NCI-H1436 (cell line): ENCODE measurements at regions not wholly inside any gene's neighbourhood (a gene's known extent, or its start where the extent isn't known, plus 50 kb on each side); places are given as distances from the start of the nearest gene placed in this dataset.
"Not testable (repeated sequence)": the region's sequence is repeated elsewhere in the genome, so short reads cannot be mapped to it uniquely, and the experiment has no call there.

Experiments used
- DNase-seq: peaks from one replicate; lab custom pipeline; 2025; lab: John Stamatoyannopoulos, UW

DNA sequence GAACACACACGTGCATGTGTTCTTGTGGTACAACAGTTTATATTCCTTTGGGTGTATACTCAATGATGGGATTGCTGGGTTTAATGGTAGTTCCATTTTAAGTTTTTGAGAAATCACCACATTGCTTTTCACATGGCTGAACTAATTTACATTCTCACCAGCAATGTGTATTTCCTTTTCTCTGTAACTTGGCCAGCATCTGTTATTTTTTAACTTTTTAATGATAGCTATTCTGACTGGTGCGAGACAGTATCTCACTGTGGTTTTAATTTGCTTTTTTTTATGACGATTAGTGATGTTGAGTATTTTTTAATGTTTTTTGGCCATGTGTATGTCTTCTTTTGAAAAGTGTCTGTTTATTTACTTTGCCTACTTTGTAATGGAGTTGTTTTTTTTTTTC, 256.6 kb downstream of the ZWINT start:
- DNase-seq, result no peak

DNA sequence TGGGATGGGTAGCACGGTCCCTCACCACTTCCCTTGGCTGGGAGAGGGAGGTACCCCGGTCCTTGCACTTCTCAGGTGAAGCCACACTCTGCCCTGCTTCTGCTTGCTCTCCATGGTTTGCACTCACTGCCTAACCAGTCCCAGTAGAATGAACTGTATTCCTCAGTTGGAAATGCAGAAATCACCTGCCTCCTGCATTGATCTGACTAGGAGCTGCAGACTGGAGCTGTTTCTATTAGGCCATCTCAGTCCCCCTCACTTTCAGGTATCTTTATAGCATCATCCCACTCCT, 264.9 kb downstream of the ZWINT start:
- DNase-seq, result no peak

DNA sequence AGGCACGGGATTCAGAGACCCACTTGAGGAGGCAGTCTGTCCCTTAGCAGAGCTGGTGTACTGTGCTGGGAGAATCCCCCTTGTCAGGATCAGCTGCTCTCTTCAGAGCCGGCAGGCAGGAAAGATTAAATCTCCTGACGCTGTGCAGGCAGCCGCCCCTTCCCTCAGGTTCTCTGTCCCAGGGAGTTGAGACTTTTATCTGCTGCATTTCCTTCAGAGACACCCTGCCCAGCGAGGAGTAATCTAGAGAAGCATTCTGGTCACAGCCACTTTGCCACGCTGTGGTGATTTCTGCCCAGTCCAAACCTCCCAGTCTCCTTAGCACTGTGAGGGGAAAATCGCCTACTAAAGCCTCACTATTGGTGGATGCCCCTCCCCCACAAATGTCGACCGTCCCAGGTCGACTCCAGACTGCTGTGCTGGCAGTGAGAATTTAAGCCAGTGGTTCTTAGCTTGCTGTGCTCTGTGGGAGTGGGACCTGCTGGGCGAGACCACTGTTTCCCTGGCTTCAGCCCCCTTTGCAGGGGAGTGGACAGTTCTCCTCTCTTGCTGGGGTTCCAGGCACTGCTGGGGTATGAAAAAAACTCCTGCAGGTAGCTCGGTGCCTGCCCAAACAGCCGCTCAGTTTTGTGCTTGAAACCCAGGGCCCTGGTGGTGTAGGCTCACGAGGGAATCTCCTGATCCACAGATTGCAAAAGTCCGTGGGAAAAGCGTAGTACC, 265.4 kb downstream of the ZWINT start:
- no peak for DNase-seq

DNA sequence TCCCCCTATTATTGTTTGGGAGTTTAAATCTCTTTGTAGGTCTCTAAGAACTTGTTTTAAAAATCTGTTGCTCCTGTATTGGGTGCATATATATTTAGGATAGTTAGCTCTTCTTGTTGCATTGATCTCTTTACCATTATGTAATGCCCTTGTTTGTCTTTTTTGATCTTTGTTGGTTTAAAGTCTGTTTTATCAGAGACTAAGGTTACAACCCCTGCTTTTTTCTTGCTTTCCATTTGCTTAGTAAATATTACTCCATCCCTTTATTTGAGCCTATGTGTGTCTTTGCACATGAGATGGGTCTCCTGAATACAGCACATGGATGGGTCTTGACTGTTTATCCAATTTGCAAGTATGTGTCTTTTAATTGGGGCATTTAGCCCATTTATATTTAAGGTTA, 267.4 kb downstream of the ZWINT start:
- DNase-seq, result not testable (repeated sequence)

DNA sequence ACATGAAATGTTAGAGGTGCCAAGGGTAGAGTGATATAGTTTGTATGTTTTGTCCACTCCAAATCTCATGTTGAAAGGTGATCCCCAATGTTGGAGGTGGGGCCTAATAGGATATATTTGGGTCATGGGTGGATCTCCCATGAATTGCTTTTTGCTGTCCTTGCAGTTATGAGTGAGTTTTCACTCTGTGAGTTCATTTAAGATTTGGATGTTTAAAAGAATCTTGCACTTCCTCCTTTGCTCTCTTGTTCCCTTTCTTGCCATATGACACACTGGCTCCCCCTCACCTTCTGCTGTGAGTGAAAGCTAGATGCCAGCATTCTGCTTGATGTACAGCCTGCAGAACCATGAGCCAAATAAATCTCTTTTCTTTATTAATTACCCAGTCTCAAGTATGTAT, 269.2 kb downstream of the ZWINT start:
- DNase-seq, result no peak

DNA sequence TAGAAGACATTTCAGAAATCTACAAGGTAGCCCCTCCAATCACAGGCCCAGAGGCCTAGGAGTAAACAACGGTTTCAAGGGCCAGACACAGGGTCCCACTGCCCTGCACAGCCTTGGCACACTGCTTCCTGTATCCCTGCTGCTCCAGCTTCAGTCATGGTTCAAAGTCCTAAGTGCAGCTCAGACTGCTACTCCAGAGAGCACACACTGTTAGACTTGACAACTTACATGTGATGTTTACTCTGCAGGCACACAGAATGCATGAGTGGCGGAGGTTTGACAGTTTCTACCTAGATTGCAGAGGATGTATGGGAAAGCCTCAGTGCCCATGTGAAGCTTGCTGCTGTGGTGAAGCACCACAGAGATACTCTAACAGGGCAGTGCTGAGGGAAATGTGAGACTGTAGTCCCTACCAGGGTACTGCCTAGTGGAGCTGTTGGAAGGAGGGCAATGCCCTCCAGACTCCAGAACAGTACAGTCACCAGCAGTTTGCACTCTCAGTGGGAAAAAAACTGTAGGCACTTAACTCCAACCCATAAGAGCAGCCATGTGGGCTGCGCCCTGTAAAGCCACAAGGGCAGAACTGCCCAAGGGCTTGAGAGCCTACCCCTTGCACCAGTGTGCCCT, 270.0 kb downstream of the ZWINT start:
- no peak for DNase-seq

DNA sequence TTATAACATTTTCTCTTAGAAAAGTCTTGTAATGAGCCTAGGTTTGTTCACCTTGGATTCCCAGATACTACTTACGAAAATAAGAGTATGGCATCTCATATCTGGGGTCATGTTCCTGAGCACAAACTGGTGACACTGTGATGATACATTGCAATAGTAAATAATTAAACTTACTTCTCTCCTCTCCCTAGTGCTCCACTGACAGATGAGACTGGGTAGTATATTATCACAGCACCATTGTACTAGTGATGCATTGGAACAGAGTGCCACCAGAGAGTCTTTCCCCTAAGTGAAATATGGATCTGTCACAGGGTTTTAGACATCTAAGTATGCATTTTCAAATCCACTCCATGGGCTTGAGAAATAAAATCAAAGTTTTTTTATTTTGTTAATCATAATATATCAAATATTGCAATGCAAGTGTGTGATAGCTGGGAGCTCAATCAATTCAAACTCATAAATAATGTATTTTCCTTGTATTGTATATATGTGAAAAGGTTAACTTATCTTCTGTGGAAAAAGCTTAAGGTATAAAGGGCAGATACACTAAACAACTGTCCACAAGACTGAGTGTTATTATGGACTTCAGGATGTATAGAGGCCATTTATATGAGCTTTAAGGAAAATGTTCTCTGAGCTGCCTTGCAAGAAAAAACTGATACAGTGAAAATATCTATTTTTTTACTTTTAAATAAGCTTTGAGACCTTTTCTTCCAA, 275.5 kb downstream of the ZWINT start:
- DNase-seq, result no peak

DNA sequence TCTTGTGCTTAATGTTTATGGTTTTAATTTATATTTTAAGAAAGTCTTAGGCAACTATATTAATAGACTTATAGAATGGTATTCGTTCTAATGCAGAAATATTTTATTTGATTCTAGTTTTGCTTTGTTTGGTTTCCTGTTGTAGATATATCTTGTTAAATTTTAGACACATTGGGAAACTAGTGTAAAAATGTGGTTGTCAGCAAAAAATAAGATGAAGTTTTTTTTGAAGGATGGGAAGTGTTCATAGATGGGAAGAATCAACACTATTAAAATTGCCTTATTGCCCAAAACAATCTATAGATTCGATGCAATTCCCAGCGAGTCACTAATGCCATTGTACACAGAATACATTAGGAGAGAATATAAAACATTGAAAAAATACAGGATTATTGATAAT, 278.9 kb downstream of the ZWINT start:
- no peak for DNase-seq

DNA sequence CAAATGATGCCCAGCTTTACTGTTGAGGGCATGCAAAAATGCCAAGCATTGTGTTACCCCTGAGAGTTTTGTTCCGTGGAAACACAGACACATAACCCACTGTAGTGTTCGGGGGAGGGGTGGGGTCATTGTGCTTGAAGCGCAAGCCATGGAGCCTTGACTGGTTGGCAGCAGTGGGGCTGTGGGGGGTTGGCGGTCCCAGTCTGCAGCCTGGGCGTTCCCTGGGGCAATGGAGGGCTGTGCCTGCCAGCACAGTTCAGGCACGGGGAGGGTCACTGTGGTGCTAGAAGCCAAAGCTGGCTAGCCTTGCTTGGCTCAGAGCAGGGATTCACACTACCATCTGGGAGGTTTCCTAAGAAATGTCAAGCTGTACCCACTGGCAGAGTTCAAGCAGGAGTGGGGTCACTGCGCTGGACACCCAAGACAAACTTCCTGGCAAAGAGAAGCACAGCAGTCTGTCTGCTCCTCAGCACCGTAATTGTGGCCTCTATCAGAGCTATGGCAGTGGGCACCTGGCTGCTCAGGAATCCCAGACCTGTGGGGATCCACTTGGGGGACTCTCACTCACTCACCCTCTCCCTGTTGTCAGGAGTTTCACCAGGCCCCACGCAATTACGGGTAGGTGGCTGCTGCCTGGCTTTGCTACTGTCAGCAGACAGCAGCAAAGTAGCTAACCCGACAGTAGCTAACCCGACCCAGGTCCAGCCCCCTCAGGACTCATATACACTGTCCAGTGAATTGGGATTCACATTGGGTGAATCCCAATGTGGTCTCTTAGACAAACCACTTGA, 292.4 kb downstream of the ZWINT start:
- no peak for DNase-seq

DNA sequence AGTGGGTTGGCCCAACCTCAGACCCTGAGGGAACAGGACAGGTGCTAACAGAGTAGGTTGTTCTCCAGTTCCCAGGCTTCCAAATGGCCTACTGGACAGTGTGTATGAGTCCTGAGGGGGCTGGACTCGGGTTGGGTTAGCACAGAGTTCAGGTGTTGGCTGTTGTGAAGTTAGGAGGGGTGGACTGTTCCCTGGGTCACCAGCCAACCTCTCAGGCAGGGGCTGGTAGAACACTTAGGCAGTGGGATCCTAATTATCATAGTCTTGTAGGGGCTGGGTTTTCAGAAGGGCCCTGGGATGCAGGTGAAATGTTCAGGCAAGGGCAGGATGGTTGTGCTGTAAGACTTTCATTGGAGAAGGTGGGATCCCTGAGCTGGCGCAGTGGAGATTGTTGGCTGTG, 293.0 kb downstream of the ZWINT start:
- DNase-seq, result no peak

DNA sequence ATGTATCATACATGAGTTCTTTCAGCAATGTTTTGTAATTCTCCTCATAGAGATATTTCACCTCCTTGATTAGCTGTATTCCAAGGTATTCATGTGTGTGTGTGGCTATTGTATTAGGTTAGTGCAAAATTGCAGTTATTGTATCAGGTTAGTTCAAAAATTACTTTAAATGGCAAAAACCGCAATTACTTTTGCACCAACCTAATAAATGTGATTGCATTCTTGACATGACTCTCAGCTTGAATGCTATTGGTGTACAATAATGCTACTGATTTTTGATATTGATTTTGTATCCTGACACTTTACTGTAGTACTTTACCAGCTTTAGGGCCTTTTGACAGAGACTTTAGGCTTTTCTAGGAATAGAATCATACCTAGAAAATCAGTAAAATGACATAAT, 297.4 kb downstream of the ZWINT start:
- no peak for DNase-seq

DNA sequence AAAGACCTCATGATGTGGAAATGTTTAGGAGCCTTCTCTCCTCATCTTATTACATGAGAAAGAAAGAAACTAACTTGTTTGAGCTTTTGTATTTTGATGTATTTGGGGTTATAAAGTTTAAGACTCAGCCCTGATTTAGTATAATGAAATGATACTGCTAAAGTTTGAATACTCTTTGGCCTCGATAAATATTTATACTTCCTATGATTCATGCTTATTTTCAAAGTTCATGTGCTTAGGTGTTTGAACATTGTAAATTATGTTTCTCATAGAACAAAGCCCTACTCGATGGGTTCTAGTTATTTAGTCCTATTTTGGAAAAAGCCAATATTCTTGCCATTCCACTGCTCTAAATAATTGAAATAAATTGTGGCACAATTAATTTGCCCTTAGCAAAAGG, 303.2 kb downstream of the ZWINT start:
- DNase-seq, result no peak

DNA sequence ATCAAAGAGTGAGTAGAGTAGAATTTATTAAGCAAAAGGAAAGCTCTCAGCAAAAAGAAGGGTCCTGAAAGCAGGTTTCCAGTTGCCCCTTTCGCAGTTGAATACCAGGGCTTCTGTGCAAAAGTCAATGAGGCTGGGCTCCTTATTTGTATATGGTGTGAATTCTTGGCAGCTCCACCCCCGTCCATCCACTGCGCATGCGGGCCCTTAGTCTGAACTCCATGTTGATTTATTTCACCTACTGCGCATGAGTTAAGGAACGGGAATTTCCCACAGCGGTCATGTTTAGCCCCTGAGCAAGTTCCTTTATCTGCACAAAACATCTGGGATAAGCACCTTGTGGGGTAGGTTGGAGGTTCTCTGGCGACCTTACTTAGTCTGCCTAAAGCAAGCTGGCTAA, 325.6 kb downstream of the ZWINT start:
- no peak for DNase-seq

DNA sequence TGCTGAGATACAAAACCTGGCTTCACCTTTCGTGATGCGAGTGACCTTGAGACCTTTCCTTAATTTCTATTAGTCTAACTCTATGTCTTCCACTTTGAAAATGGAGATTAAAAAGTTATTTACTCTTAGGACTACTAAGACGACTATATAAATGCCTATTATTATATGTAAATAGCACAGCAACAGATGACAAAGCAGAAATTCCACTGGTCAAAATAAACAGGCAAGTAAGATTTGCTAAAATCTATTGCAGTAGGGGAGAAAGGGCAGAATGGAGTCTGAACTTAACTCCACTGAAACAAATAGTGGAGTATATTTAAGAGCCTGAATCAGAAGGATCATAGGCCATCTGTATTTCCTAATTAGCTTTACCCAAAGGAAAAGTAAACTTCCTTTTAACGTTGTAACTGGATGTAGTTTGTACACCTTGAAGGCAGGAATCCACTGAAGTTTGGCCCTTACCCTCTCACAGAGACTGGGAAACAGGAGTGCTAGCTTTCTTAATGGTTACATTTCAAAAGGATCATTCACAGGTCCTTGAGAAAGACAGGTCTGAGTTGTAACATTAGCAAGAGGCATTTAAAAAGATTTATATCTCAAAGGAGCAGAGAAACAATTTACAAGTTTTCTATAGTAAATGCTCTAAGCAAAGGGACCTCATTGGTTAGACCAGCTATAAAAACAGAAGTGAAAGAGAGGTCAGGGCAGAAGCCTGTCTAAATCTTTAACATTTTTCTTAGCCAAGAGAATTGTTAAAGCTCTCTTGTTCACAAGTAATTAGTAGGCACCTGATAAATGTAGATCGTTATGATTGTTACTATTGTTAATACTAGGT, 332.5 kb downstream of the ZWINT start:
- no peak for DNase-seq

DNA sequence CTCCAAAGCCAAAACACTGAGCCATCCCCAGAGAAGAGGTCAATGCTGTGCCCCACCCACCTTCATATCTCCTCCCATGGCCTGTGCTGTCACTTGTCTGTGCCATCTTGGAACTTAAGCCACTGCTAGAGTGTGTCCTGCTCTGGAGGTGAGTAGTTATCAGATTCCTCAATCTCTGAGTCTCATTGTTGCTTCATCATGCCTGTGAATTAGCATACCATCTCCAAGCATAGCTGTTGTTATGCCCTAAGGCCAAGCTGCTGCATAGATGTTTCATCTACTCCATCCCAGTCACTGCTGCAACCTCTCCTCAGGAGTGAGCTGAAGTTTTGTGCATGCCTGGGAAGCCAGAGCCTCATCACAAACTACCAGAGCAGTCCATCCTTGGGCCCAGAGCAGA, 349.0 kb downstream of the ZWINT start:
- no peak for DNase-seq

DNA sequence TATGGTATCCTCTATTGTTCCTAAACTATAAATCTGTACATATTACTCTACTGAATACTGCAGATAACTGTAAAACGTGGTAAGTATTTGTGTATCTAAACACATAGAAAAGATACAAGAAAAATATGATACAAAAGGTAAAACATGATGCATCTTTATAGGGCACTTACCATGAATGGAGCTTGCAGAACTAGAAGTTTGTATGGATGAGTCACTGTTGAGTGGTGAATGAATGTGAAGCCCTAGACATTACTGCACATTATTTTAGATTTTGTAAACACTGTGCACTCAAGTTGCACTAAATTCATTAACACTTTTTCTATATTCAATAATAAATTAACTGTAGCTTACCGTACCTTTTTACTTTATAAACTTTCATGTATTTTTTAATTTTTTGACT, 357.5 kb downstream of the ZWINT start:
- no peak for DNase-seq

DNA sequence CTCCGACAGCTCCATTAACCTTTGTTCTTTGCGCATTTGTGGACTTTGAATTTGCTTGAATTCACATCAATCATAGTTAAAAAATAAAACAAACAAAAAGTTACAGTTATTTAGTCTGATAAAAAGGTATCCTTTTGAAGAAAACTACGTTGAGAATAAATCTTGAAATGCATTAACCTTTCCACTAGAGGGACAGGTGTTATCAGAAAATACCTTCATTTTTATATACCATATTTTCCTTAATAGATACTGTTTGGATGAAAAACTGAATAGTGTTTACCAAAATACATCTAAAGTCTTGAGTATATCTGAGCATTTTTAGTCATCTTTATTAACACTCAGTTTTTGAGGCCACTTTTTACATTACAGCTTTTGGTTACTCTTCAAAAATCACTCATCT, 371.9 kb downstream of the ZWINT start:
- no peak for DNase-seq

DNA sequence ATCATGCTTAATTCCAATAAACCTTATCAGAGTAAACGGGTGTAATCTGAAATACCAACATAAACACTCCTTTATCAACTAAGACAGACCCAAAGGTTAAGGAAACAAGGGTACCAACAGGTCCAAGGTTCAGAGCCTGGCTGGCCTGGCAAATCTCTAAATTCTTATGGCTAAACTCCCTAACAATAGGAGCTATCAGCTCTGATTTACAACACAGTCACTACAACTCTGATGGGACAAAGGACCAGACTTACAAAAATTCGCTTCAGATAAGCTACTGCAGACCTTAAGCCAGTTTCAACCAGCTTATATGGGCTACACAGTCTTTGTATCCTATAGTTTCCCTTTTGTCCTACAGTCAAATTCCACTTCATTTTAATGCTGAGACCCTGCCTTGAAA, 381.9 kb downstream of the ZWINT start:
- DNase-seq, result no peak

DNA sequence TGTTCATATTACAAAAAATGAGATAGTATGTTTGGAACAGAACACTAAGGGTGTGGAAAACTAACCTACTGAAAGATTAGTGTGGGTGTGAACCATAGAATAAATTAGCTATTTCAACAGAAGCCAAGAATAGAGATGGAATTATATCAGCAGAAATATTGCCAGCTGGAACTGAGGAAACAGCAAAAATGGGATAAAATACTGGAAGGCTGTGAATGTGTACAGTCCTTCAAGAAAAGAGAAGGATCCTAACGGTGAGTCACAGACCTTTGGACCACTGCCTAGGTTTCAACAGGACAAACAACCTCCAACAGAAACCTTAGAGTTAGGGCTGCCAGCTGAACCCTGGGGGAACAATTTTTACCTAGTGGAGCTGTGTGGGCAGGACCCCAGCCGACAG, 395.0 kb downstream of the ZWINT start:
- no peak for DNase-seq

DNA sequence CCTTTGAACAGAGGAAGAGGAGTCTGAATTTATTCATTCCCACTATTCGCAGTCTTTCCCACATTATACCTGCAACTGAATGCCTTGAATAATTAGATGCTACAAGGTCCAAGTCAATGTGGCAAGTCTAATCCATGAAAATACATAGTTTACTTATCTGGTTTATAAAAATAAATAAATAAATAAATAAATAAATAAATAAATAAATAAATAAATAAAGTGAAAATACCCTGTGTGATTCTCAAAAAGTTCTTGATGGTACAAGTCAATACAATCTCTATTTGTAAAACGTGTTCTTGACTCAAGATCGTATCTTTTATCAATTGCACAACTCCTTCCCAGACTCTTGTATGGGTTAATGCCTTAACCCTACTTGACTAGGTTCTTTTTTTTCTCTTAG, 417.7 kb downstream of the ZWINT start:
- DNase-seq, result no peak

DNA sequence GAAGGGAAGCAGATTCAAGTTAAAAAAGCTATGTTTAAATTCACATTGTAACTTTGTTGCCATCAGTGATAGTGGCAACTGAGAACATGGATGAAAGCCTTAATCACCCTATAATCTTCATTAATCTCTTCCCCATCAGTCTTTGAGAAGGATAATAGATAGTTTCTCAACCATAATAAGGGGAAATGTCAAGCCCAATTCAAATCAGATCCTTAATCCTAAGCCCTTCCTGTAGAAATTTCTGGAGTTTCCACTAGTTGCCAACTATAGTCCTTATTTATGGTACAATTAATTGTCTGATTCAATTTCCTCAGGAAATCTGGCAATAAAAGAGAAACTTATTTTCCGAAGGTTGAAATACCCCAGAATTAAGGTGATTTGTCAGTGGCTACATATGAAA, 431.8 kb downstream of the ZWINT start:
- DNase-seq, result no peak
